Activated CD4-positive, CD25-positive, alpha-beta regulatory T cell treated with anti-CD3 and anti-CD28 coated beads, Interleukin-2, amount 50 U/mL, for 24 hours (primary cell): ENCODE measurements at regions not wholly inside any gene's neighbourhood (a gene's known extent, or its start where the extent isn't known, plus 50 kb on each side); places are given as distances from the start of the nearest gene placed in this dataset.
"Not testable (repeated sequence)": the region's sequence is repeated elsewhere in the genome, so short reads cannot be mapped to it uniquely, and the experiment has no call there.

ENCODE experiments used
- ATAC-seq, 2 donors: fragments of 150-1000 bp; cut with Tn5 transposase; one replicate each; pipeline ENCODE4 v1.10.0; 2021; ENCODE audit warnings: mild to moderate bottlenecking in 1 of 2, moderate library complexity in 1 of 2

- ATAC-seq = no peak
Observed at GRCh38 chr2:163177592-163177991, 339.0 kb upstream of the KCNH7 start.

GRCh38 chr2:163175294-163175693, 336.7 kb upstream of the KCNH7 start:
- ATAC-seq = no peak

- no peak for ATAC-seq
Observed at GRCh38 chr2:163173591-163173990, 335.0 kb upstream of the KCNH7 start.

- no peak for ATAC-seq
Observed at GRCh38 chr2:163171786-163172530, 333.4 kb upstream of the KCNH7 start.

GRCh38 chr2:163157891-163158496, 319.4 kb upstream of the KCNH7 start:
- no peak for ATAC-seq

GRCh38 chr2:163157411-163157810, 318.8 kb upstream of the KCNH7 start:
- ATAC-seq = no peak

GRCh38 chr2:163155925-163156324, 317.4 kb upstream of the KCNH7 start:
- no peak for ATAC-seq

- no peak for ATAC-seq
Observed at GRCh38 chr2:163155279-163155883, 316.8 kb upstream of the KCNH7 start.

- no peak for ATAC-seq
Observed at GRCh38 chr2:163142618-163143017, 304.1 kb upstream of the KCNH7 start.

- ATAC-seq = no peak
Observed at GRCh38 chr2:163138947-163139346, 300.4 kb upstream of the KCNH7 start.

GRCh38 chr2:163135256-163135655, 296.7 kb upstream of the KCNH7 start:
- no peak for ATAC-seq

- no peak for ATAC-seq
Observed at GRCh38 chr2:163133602-163134001, 295.0 kb upstream of the KCNH7 start.

GRCh38 chr2:163132850-163133249, 294.3 kb upstream of the KCNH7 start:
- no peak for ATAC-seq

GRCh38 chr2:163132207-163132606, 293.6 kb upstream of the KCNH7 start:
- ATAC-seq = not testable (repeated sequence)

GRCh38 chr2:163123526-163123925, 285.0 kb upstream of the KCNH7 start:
- ATAC-seq = no peak

GRCh38 chr2:163122257-163122656, 283.7 kb upstream of the KCNH7 start:
- ATAC-seq = no peak

GRCh38 chr2:163121483-163121882, 282.9 kb upstream of the KCNH7 start:
- ATAC-seq = no peak

GRCh38 chr2:163119966-163120365, 281.4 kb upstream of the KCNH7 start:
- no peak for ATAC-seq

GRCh38 chr2:163086940-163087339, 248.4 kb upstream of the KCNH7 start:
- no peak for ATAC-seq

GRCh38 chr2:163085366-163086024, 246.9 kb upstream of the KCNH7 start:
- not testable (repeated sequence) for ATAC-seq

GRCh38 chr2:163081754-163082153, 243.2 kb upstream of the KCNH7 start:
- no peak for ATAC-seq

GRCh38 chr2:163077241-163077640, 238.7 kb upstream of the KCNH7 start:
- no peak for ATAC-seq

GRCh38 chr2:163066085-163066484, 227.5 kb upstream of the KCNH7 start:
- no peak for ATAC-seq

- ATAC-seq = no peak
Observed at GRCh38 chr2:163062524-163062923, 224.0 kb upstream of the KCNH7 start.
